ENCODE measurements at regions not wholly inside any gene's neighbourhood (a gene's known extent, or its start where the extent isn't known, plus 50 kb on each side); places are given as distances from the start of the nearest gene placed in this dataset.

- TF ChIP-seq CTCF (IDR thresholded peaks at IDR 0.05 in 4 of 5, conservative IDR thresholded peaks at IDR 0.05 in 1 of 5) (no peak), POLR2A (IDR thresholded peaks at IDR 0.05) (no peak)
Observed at GRCh38 chr1:87959236-87959635, 630.6 kb downstream of the LMO4 start.

All from gastrocnemius medialis (tissue), 4 donors.